KMS-11 (cell line): ENCODE measurements at regions not wholly inside any gene's neighbourhood (a gene's known extent, or its start where the extent isn't known, plus 50 kb on each side); places are given as distances from the start of the nearest gene placed in this dataset.

Experiments
- H2AFZ ChIP-seq: fragments of 200-600 bp; sonication (generic); 2 replicates; pipeline ENCODE4 v1.6.1; 2016; ENCODE audit warnings: antibody characterized with exemption, mixed run types, low read depth
- H3K27ac ChIP-seq: fragments of 200-600 bp; sonication (generic); 2 replicates; pipeline ENCODE4 v1.6.1; 2016; ENCODE audit warnings: mild to moderate bottlenecking, mixed run types
- H3K27me3 ChIP-seq: fragments of 200-600 bp; sonication (generic); 2 replicates; pipeline ENCODE4 v1.6.1; 2017; ENCODE audit warnings: mild to moderate bottlenecking, low read depth, mixed run types, moderate library complexity; ENCODE audit not compliant: insufficient read depth
- H3K36me3 ChIP-seq: fragments of 200-600 bp; sonication (generic); 2 replicates; pipeline ENCODE4 v1.6.1; 2017; ENCODE audit warnings: mild to moderate bottlenecking, mixed run types; ENCODE audit not compliant: insufficient read depth
- H3K4me1 ChIP-seq: fragments of 200-600 bp; sonication (generic); 2 replicates; pipeline ENCODE4 v1.6.1; 2016; ENCODE audit warnings: mild to moderate bottlenecking, low read depth, mixed run types; ENCODE audit not compliant: poor library complexity, severe bottlenecking
- H3K4me2 ChIP-seq: fragments of 200-600 bp; sonication (generic); 2 replicates; pipeline ENCODE4 v1.7.0; 2016; ENCODE audit warnings: mild to moderate bottlenecking, mixed run types
- H3K4me3 ChIP-seq: fragments of 200-600 bp; sonication (generic); IDR thresholded peaks from 2 replicates; pipeline ENCODE4 v1.6.1; 2017; ENCODE audit warnings: low read depth, low read length, mixed read lengths; ENCODE audit not compliant: insufficient read depth
- H3K79me2 ChIP-seq: fragments of 200-600 bp; sonication (generic); 2 replicates; pipeline ENCODE4 v1.6.1; 2016; ENCODE audit warnings: low read depth, mixed run types; ENCODE audit not compliant: insufficient read depth
- H3K9ac ChIP-seq: fragments of 200-600 bp; sonication (generic); 2 replicates; pipeline ENCODE4 v1.6.1; 2016; ENCODE audit warnings: mild to moderate bottlenecking, mixed run types
- H4K20me1 ChIP-seq: fragments of 200-600 bp; sonication (generic); 2 replicates; pipeline ENCODE4 v1.6.1; 2016; ENCODE audit warnings: mild to moderate bottlenecking, mixed run types; ENCODE audit not compliant: insufficient read depth
- CTCF ChIP-seq: fragments of 200-600 bp; sonication (generic); conservative IDR thresholded peaks from 2 replicates; pipeline ENCODE4 v1.6.1; 2017; ENCODE audit warnings: low read depth, mild to moderate bottlenecking, antibody characterized with exemption, low read length, moderate library complexity, mixed read lengths

- Histone ChIP-seq H3K27ac (no peak overlapping the region), H3K4me2 (no peak overlapping the region), H3K79me2 (no peaks in the 10 kb centered on the region), H3K4me3 (no peak overlapping the region), H2AFZ (no peak overlapping the region), H3K27me3 (no peaks in the 10 kb centered on the region), H4K20me1 (no peaks in the 10 kb centered on the region), H3K4me1 (no peaks in the 10 kb centered on the region), H3K36me3 (no peaks in the 10 kb centered on the region), H3K9ac (no peak overlapping the region)
- no peak for TF ChIP-seq CTCF
Measured at GRCh38 chr5:167732499-167732898, 558.9 kb upstream of the WWC1 start.

- TF ChIP-seq CTCF: no peak
Measured at GRCh38 chr5:167736992-167737391, 554.5 kb upstream of the WWC1 start.

GRCh38 chr5:167743695-167744464, 547.6 kb upstream of the WWC1 start:
- H3K27me3 ChIP-seq: no peaks in the 10 kb centered on the region
- no peaks in the 10 kb centered on the region for H3K4me1 ChIP-seq
- H3K36me3 ChIP-seq: no peaks in the 10 kb centered on the region
- H4K20me1 ChIP-seq: no peaks in the 10 kb centered on the region
- no peak overlapping the region for H3K27ac ChIP-seq
- H2AFZ ChIP-seq: no peak overlapping the region
- TF ChIP-seq CTCF: no peak
- no peak overlapping the region for H3K4me2 ChIP-seq
- H3K4me3 ChIP-seq: no peak overlapping the region
- H3K9ac ChIP-seq: no peak overlapping the region
- H3K79me2 ChIP-seq: no peaks in the 10 kb centered on the region

More at GRCh38 chr5:167736992-167737391, 554.5 kb upstream of the WWC1 start:
- Histone ChIP-seq H3K79me2 (no peaks in the 10 kb centered on the region), H3K27me3 (no peaks in the 10 kb centered on the region), H3K36me3 (no peaks in the 10 kb centered on the region), H2AFZ (no peak overlapping the region), H3K9ac (no peak overlapping the region), H3K4me2 (no peak overlapping the region), H3K4me3 (no peak overlapping the region), H4K20me1 (no peaks in the 10 kb centered on the region), H3K4me1 (no peaks in the 10 kb centered on the region), H3K27ac (no peak overlapping the region)

- no peak overlapping the region for H3K4me2 ChIP-seq
- no peak overlapping the region for H2AFZ ChIP-seq
- no peak for TF ChIP-seq CTCF
- no peaks in the 10 kb centered on the region for H3K79me2 ChIP-seq
- H3K27ac ChIP-seq: no peak overlapping the region
- H3K4me1 ChIP-seq: no peaks in the 10 kb centered on the region
- no peaks in the 10 kb centered on the region for H3K36me3 ChIP-seq
- H3K27me3 ChIP-seq: no peaks in the 10 kb centered on the region
- H4K20me1 ChIP-seq: no peaks in the 10 kb centered on the region
- no peak overlapping the region for H3K4me3 ChIP-seq
- H3K9ac ChIP-seq: no peak overlapping the region
Measured at GRCh38 chr5:167745868-167746267, 545.6 kb upstream of the WWC1 start.
